ENCODE measurements at regions not wholly inside any gene's neighbourhood (a gene's known extent, or its start where the extent isn't known, plus 50 kb on each side); places are given as distances from the start of the nearest gene placed in this dataset.

DNA sequence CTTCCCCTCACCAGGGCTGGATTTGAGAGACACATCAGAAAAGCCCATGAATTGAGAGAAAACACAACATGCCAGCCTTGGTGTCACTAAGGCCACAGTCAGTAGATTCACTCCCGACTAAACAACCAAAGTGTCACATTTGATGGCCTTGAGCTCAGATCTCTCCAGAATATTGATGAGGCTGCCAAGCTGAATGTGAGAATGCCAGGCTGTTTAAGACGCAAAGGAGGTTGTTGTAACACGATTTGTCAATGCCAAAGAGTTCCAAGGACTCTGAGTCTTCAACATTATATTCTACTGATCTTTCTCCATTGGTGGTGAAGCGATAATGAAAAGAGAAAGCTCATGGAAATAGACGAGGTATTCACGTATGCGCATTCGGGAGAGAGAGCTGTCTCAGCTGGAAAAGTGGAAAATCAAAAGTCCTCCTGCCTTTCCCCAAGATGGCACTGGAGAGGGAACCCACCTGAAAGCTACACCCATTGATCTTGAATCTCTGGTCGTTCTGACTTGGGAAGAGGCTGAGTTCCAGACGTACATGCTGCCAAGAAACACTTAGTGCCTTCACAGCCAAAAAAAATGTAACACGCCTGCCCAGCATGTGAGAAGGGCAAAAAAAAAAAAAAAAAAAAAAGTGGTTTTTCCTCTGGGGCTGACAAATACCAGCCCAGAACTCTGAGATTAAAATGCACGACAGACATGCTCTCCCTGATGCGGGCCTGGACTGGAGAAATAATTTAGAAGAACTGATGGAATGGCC lies 1159.6 kb downstream of the VRK1 start:
- dilution Hi-C loops (cut with MboI; ENCODE audit: extremely low pct_ligation_motif_present, low sequenced_read_pairs): no loop called here
- no peak for FAIRE-seq
- CTCF ChIA-PET: no interaction called here

More for the DNA sequence above, 1159.6 kb downstream of the VRK1 start:
- H3K9me3 ChIP-seq (replicated peaks; ENCODE audit: control insufficient read depth, insufficient read depth, low read length): peaks cover 3% of the 10 kb centered on the region
- no peak overlapping the region for H3K4me2 ChIP-seq (ENCODE audit: insufficient read depth, low read length)
- H3K27me3 ChIP-seq (ENCODE audit: control insufficient read depth in 2 of 2, insufficient read depth in 2 of 2, low read length in 2 of 2): no peaks in the 10 kb centered on the region
- no peak overlapping the region for H3K27ac ChIP-seq (ENCODE audit: insufficient read depth, low read depth, low read length)
- no peak for DNase-seq (ENCODE audit: low read depth, low spot score)
- H3K36me3 ChIP-seq (ENCODE audit: control insufficient read depth in 2 of 2, extremely low read depth in 1 of 2, insufficient read depth in 2 of 2, low read length in 2 of 2): no peaks in the 10 kb centered on the region
- POLR2A ChIA-PET: no interaction called here
- no peaks in the 10 kb centered on the region for H3K9me1 ChIP-seq (replicated peaks; ENCODE audit: control insufficient read depth, extremely low read depth, insufficient read depth, low read length)
- no peaks in the 10 kb centered on the region for H4K20me1 ChIP-seq (replicated peaks; ENCODE audit: control insufficient read depth, extremely low read depth, insufficient read depth, low read length)
- no peak for TF ChIP-seq POLR2AphosphoS5 (IDR thresholded peaks at IDR 0.05; ENCODE audit: insufficient read depth, low read depth, low read length)
- no peak for TF ChIP-seq EZH2 (IDR thresholded peaks at IDR 0.05; ENCODE audit: borderline replicate concordance, low read depth, low read length, severe bottlenecking)
- TF ChIP-seq, protein P1, sequence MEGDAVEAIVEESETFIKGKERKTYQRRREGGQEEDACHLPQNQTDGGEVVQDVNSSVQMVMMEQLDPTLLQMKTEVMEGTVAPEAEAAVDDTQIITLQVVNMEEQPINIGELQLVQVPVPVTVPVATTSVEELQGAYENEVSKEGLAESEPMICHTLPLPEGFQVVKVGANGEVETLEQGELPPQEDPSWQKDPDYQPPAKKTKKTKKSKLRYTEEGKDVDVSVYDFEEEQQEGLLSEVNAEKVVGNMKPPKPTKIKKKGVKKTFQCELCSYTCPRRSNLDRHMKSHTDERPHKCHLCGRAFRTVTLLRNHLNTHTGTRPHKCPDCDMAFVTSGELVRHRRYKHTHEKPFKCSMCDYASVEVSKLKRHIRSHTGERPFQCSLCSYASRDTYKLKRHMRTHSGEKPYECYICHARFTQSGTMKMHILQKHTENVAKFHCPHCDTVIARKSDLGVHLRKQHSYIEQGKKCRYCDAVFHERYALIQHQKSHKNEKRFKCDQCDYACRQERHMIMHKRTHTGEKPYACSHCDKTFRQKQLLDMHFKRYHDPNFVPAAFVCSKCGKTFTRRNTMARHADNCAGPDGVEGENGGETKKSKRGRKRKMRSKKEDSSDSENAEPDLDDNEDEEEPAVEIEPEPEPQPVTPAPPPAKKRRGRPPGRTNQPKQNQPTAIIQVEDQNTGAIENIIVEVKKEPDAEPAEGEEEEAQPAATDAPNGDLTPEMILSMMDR (IDR thresholded peaks at IDR 0.05; ENCODE audit: extremely low read depth in 1 of 2, insufficient read depth in 1 of 2, low read depth in 1 of 2, low read length in 2 of 2): no peak
- no peak for TF ChIP-seq MYC (IDR thresholded peaks at IDR 0.05; ENCODE audit: low read depth, low read length)
- TF ChIP-seq GATA2 (IDR thresholded peaks at IDR 0.05; ENCODE audit: insufficient read depth, insufficient read length, low read depth, low read length): no peak
- TF ChIP-seq FOS (IDR thresholded peaks at IDR 0.05; ENCODE audit: borderline replicate concordance, insufficient read depth, low read length): no peak
- no peak for TF ChIP-seq MAX (IDR thresholded peaks at IDR 0.05; ENCODE audit: insufficient read depth, insufficient read length)
- TF ChIP-seq JUN (IDR thresholded peaks at IDR 0.05; ENCODE audit: borderline replicate concordance, insufficient read depth, insufficient read length, low read depth): no peak
- no peak for TF ChIP-seq POLR2A (IDR thresholded peaks at IDR 0.05; ENCODE audit: low read depth, low read length)
- H3K4me1 ChIP-seq (ENCODE audit: control insufficient read depth, extremely low read depth, insufficient read depth, low read length): no peaks in the 10 kb centered on the region
- no peak overlapping the region for H3K4me3 ChIP-seq (replicated peaks in 1 of 3; ENCODE audit: insufficient read depth in 1 of 3, low read depth in 1 of 3, low read length in 3 of 3)
- no peak overlapping the region for H2AFZ ChIP-seq (ENCODE audit: low read depth, low read length)
- H3K79me2 ChIP-seq (ENCODE audit: control insufficient read depth, insufficient read depth, low read length): no peaks in the 10 kb centered on the region
- intact Hi-C loops (cut with micrococcal nuclease): no loop called here
- no TSS peak for BruUV-seq (replicated peaks)
- H3K9ac ChIP-seq (replicated peaks; ENCODE audit: extremely low read depth, insufficient read depth, low read length): no peak overlapping the region
